ENCODE measurements at regions not wholly inside any gene's neighbourhood (a gene's known extent, or its start where the extent isn't known, plus 50 kb on each side); places are given as distances from the start of the nearest gene placed in this dataset.
"Not testable (repeated sequence)": the region's sequence is repeated elsewhere in the genome, so short reads cannot be mapped to it uniquely, and the experiment has no call there.

- H3K27ac ChIP-seq (ENCODE audit: low read depth in 1 of 2, low read length in 1 of 2), result no peak overlapping the region
- H3K4me1 ChIP-seq (ENCODE audit: control insufficient read depth in 2 of 2, insufficient read depth in 2 of 2, low read length in 2 of 2), result no peaks in the 10 kb centered on the region
- H3K36me3 ChIP-seq (ENCODE audit: control insufficient read depth in 2 of 2, insufficient read depth in 2 of 2, low read length in 1 of 2), result no peaks in the 10 kb centered on the region
- DNase-seq (ENCODE audit: low read depth in 6 of 9, low spot score in 9 of 9), result no peak
- no peaks in the 10 kb centered on the region for H3K27me3 ChIP-seq (ENCODE audit: control insufficient read depth in 2 of 2, insufficient read depth in 1 of 2, low read length in 1 of 2)
- H3K4me3 ChIP-seq (ENCODE audit: low read length in 2 of 2), result no peak overlapping the region
- WGBS, result 95% methylated on average over 2 of the region's 2 CpGs
- H3K9me3 ChIP-seq (ENCODE audit: control insufficient read depth in 2 of 2, insufficient read depth in 1 of 2, low read length in 1 of 2), result no peaks in the 10 kb centered on the region
Measured at GRCh38 chr12:59517522-59517921, 78.3 kb upstream of the SLC16A7 start.

- 14% methylated on average over 1 of the region's 1 CpG for WGBS
- H3K4me1 ChIP-seq (ENCODE audit: control insufficient read depth in 2 of 2, insufficient read depth in 2 of 2, low read length in 2 of 2), result no peaks in the 10 kb centered on the region
- DNase-seq (ENCODE audit: low read depth in 6 of 9, low spot score in 9 of 9), result no peak
- H3K27me3 ChIP-seq (ENCODE audit: control insufficient read depth in 2 of 2, insufficient read depth in 1 of 2, low read length in 1 of 2), result no peaks in the 10 kb centered on the region
- H3K36me3 ChIP-seq (ENCODE audit: control insufficient read depth in 2 of 2, insufficient read depth in 2 of 2, low read length in 1 of 2), result no peaks in the 10 kb centered on the region
- no peak overlapping the region for H3K4me3 ChIP-seq (ENCODE audit: low read length in 2 of 2)
- H3K27ac ChIP-seq (ENCODE audit: low read depth in 1 of 2, low read length in 1 of 2), result no peak overlapping the region
- H3K9me3 ChIP-seq (ENCODE audit: control insufficient read depth in 2 of 2, insufficient read depth in 1 of 2, low read length in 1 of 2), result no peaks in the 10 kb centered on the region
Measured at GRCh38 chr12:59500915-59501314, 94.9 kb upstream of the SLC16A7 start.

- 89% methylated on average over 1 of the region's 1 CpG for WGBS
- H3K27me3 ChIP-seq (ENCODE audit: control insufficient read depth in 2 of 2, insufficient read depth in 1 of 2, low read length in 1 of 2), result no peaks in the 10 kb centered on the region
- no peaks in the 10 kb centered on the region for H3K9me3 ChIP-seq (ENCODE audit: control insufficient read depth in 2 of 2, insufficient read depth in 1 of 2, low read length in 1 of 2)
- DNase-seq (ENCODE audit: low read depth in 6 of 9, low spot score in 9 of 9), result no peak
- H3K27ac ChIP-seq (ENCODE audit: low read depth in 1 of 2, low read length in 1 of 2), result no peak overlapping the region
- no peaks in the 10 kb centered on the region for H3K36me3 ChIP-seq (ENCODE audit: control insufficient read depth in 2 of 2, insufficient read depth in 2 of 2, low read length in 1 of 2)
- no peak overlapping the region for H3K4me3 ChIP-seq (ENCODE audit: low read length in 2 of 2)
- no peaks in the 10 kb centered on the region for H3K4me1 ChIP-seq (ENCODE audit: control insufficient read depth in 2 of 2, insufficient read depth in 2 of 2, low read length in 2 of 2)
Measured at GRCh38 chr12:59500335-59500734, 95.5 kb upstream of the SLC16A7 start.

GRCh38 chr12:59499774-59500173 is 96.1 kb upstream of the SLC16A7 start:
- DNase-seq (ENCODE audit: low read depth in 6 of 9, low spot score in 9 of 9), result no peak
- Histone ChIP-seq H3K27me3 (ENCODE audit: control insufficient read depth in 2 of 2, insufficient read depth in 1 of 2, low read length in 1 of 2) (no peaks in the 10 kb centered on the region), H3K36me3 (ENCODE audit: control insufficient read depth in 2 of 2, insufficient read depth in 2 of 2, low read length in 1 of 2) (no peaks in the 10 kb centered on the region), H3K4me1 (ENCODE audit: control insufficient read depth in 2 of 2, insufficient read depth in 2 of 2, low read length in 2 of 2) (no peaks in the 10 kb centered on the region), H3K4me3 (ENCODE audit: low read length in 2 of 2) (no peak overlapping the region), H3K9me3 (ENCODE audit: control insufficient read depth in 2 of 2, insufficient read depth in 1 of 2, low read length in 1 of 2) (no peaks in the 10 kb centered on the region), H3K27ac (ENCODE audit: low read depth in 1 of 2, low read length in 1 of 2) (no peak overlapping the region)
- 88% methylated on average over 1 of the region's 1 CpG for WGBS

- Histone ChIP-seq H3K4me3 (ENCODE audit: low read length in 2 of 2) (no peak overlapping the region), H3K9me3 (ENCODE audit: control insufficient read depth in 2 of 2, insufficient read depth in 1 of 2, low read length in 1 of 2) (no peaks in the 10 kb centered on the region), H3K27me3 (ENCODE audit: control insufficient read depth in 2 of 2, insufficient read depth in 1 of 2, low read length in 1 of 2) (no peaks in the 10 kb centered on the region), H3K4me1 (ENCODE audit: control insufficient read depth in 2 of 2, insufficient read depth in 2 of 2, low read length in 2 of 2) (no peaks in the 10 kb centered on the region), H3K27ac (ENCODE audit: low read depth in 1 of 2, low read length in 1 of 2) (no peak overlapping the region), H3K36me3 (ENCODE audit: control insufficient read depth in 2 of 2, insufficient read depth in 2 of 2, low read length in 1 of 2) (no peaks in the 10 kb centered on the region)
- no peak for DNase-seq (ENCODE audit: low read depth in 6 of 9, low spot score in 9 of 9)
Measured at GRCh38 chr12:59494617-59495016, 101.2 kb upstream of the SLC16A7 start.

GRCh38 chr12:59491877-59492276 is 104.0 kb upstream of the SLC16A7 start:
- 92% methylated on average over 2 of the region's 2 CpGs for WGBS
- no peaks in the 10 kb centered on the region for H3K36me3 ChIP-seq (ENCODE audit: control insufficient read depth in 2 of 2, insufficient read depth in 2 of 2, low read length in 1 of 2)
- H3K4me3 ChIP-seq (ENCODE audit: low read length in 2 of 2), result no peak overlapping the region
- no peak for DNase-seq (ENCODE audit: low read depth in 6 of 9, low spot score in 9 of 9)
- no peak overlapping the region for H3K27ac ChIP-seq (ENCODE audit: low read depth in 1 of 2, low read length in 1 of 2)
- H3K4me1 ChIP-seq (ENCODE audit: control insufficient read depth in 2 of 2, insufficient read depth in 2 of 2, low read length in 2 of 2), result no peaks in the 10 kb centered on the region
- no peaks in the 10 kb centered on the region for H3K27me3 ChIP-seq (ENCODE audit: control insufficient read depth in 2 of 2, insufficient read depth in 1 of 2, low read length in 1 of 2)
- no peaks in the 10 kb centered on the region for H3K9me3 ChIP-seq (ENCODE audit: control insufficient read depth in 2 of 2, insufficient read depth in 1 of 2, low read length in 1 of 2)

- no peaks in the 10 kb centered on the region for H3K36me3 ChIP-seq (ENCODE audit: control insufficient read depth in 2 of 2, insufficient read depth in 2 of 2, low read length in 1 of 2)
- no peaks in the 10 kb centered on the region for H3K27me3 ChIP-seq (ENCODE audit: control insufficient read depth in 2 of 2, insufficient read depth in 1 of 2, low read length in 1 of 2)
- no peak overlapping the region for H3K4me3 ChIP-seq (ENCODE audit: low read length in 2 of 2)
- no peaks in the 10 kb centered on the region for H3K9me3 ChIP-seq (ENCODE audit: control insufficient read depth in 2 of 2, insufficient read depth in 1 of 2, low read length in 1 of 2)
- DNase-seq (ENCODE audit: low read depth in 6 of 9, low spot score in 9 of 9), result no peak
- WGBS, result 44% methylated on average over 1 of the region's 1 CpG
- H3K27ac ChIP-seq (ENCODE audit: low read depth in 1 of 2, low read length in 1 of 2), result no peak overlapping the region
- no peaks in the 10 kb centered on the region for H3K4me1 ChIP-seq (ENCODE audit: control insufficient read depth in 2 of 2, insufficient read depth in 2 of 2, low read length in 2 of 2)
Measured at GRCh38 chr12:59486827-59487226, 109.0 kb upstream of the SLC16A7 start.

GRCh38 chr12:59484575-59484974 is 111.3 kb upstream of the SLC16A7 start:
- Histone ChIP-seq H3K4me3 (ENCODE audit: low read length in 2 of 2) (no peak overlapping the region), H3K27me3 (ENCODE audit: control insufficient read depth in 2 of 2, insufficient read depth in 1 of 2, low read length in 1 of 2) (no peaks in the 10 kb centered on the region), H3K36me3 (ENCODE audit: control insufficient read depth in 2 of 2, insufficient read depth in 2 of 2, low read length in 1 of 2) (no peaks in the 10 kb centered on the region), H3K27ac (ENCODE audit: low read depth in 1 of 2, low read length in 1 of 2) (no peak overlapping the region), H3K4me1 (ENCODE audit: control insufficient read depth in 2 of 2, insufficient read depth in 2 of 2, low read length in 2 of 2) (no peaks in the 10 kb centered on the region), H3K9me3 (ENCODE audit: control insufficient read depth in 2 of 2, insufficient read depth in 1 of 2, low read length in 1 of 2) (no peaks in the 10 kb centered on the region)
- DNase-seq (ENCODE audit: low read depth in 6 of 9, low spot score in 9 of 9), result no peak

GRCh38 chr12:59474236-59474635 is 121.6 kb upstream of the SLC16A7 start:
- H3K4me3 ChIP-seq (ENCODE audit: low read length in 2 of 2); H3K36me3 ChIP-seq (ENCODE audit: control insufficient read depth in 2 of 2, insufficient read depth in 2 of 2, low read length in 1 of 2); H3K27ac ChIP-seq (ENCODE audit: low read depth in 1 of 2, low read length in 1 of 2); DNase-seq (ENCODE audit: low read depth in 6 of 9, low spot score in 9 of 9); H3K9me3 ChIP-seq (ENCODE audit: control insufficient read depth in 2 of 2, insufficient read depth in 1 of 2, low read length in 1 of 2); H3K27me3 ChIP-seq (ENCODE audit: control insufficient read depth in 2 of 2, insufficient read depth in 1 of 2, low read length in 1 of 2); H3K4me1 ChIP-seq (ENCODE audit: control insufficient read depth in 2 of 2, insufficient read depth in 2 of 2, low read length in 2 of 2): not testable (repeated sequence)

- no peaks in the 10 kb centered on the region for H3K27me3 ChIP-seq (ENCODE audit: control insufficient read depth in 2 of 2, insufficient read depth in 1 of 2, low read length in 1 of 2)
- no peaks in the 10 kb centered on the region for H3K36me3 ChIP-seq (ENCODE audit: control insufficient read depth in 2 of 2, insufficient read depth in 2 of 2, low read length in 1 of 2)
- 8% methylated on average over 5 of the region's 5 CpGs for WGBS
- H3K4me3 ChIP-seq (ENCODE audit: low read length in 2 of 2), result no peak overlapping the region
- no peaks in the 10 kb centered on the region for H3K4me1 ChIP-seq (ENCODE audit: control insufficient read depth in 2 of 2, insufficient read depth in 2 of 2, low read length in 2 of 2)
- H3K9me3 ChIP-seq (ENCODE audit: control insufficient read depth in 2 of 2, insufficient read depth in 1 of 2, low read length in 1 of 2), result no peaks in the 10 kb centered on the region
- no peak overlapping the region for H3K27ac ChIP-seq (ENCODE audit: low read depth in 1 of 2, low read length in 1 of 2)
- DNase-seq (ENCODE audit: low read depth in 6 of 9, low spot score in 9 of 9), result peak in 1 of 9 donors; percentile 10
Measured at GRCh38 chr12:59472273-59472672, 123.6 kb upstream of the SLC16A7 start.

Data from thymus (tissue), 11 donors.